Caki2 (cell line): ENCODE measurements at regions not wholly inside any gene's neighbourhood (a gene's known extent, or its start where the extent isn't known, plus 50 kb on each side); places are given as distances from the start of the nearest gene placed in this dataset.

Experiments used
- DNase-seq: peaks from one replicate; pipeline ENCODE4 v3.0.0-alpha.2; 2015; ENCODE audit warnings: low read depth
- in situ Hi-C: cut with HindIII; loops from 2 replicates; pipeline ENCODE4 v1.10.0; 2016; ENCODE audit warnings: low sequenced_read_pairs, low pct_unique_long_range_greater_than_20kb, mixed read lengths

DNA sequence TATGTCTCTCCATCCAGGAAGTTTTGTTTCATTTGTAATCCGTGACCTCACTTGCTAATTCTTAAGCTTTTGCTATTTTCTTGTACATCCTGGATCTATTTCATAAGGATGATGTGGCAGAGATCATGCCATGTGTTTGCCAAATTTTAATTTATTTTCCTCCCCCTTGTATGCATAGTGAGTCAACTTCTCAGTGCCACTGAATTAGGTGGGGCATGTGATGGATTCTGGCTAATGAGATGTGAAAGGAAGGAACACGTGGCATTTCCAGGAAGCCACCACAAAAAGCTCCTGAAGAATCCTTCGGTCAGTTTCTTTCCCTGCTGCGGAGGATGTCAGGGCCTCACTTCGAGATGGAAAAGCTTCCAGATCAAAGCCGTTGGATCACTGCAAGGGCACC is 86.2 kb upstream of the PRL start:
- in situ Hi-C loops = no loop called here
- DNase-seq = peak; percentile 3

DNA sequence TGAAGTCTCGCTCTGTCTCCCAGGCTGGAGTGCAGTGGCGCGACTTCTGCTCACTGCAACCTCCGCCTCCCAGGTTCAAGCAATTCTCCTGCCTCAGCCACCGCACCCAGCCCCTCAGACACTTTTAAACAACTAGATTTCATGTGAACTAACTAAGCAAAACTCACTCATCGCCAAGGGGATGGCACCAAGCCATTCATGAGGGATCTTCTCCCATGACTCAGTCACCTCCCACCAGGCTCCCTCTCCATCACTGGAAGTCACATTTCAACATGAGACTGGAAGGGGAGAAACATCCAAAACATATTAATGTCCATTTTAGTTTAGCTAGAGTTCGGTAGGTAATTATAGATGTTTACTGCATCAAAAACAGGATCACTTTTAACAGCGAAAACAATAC is 95.9 kb upstream of the PRL start:
- no peak for DNase-seq
- in situ Hi-C loops = no loop called here

DNA sequence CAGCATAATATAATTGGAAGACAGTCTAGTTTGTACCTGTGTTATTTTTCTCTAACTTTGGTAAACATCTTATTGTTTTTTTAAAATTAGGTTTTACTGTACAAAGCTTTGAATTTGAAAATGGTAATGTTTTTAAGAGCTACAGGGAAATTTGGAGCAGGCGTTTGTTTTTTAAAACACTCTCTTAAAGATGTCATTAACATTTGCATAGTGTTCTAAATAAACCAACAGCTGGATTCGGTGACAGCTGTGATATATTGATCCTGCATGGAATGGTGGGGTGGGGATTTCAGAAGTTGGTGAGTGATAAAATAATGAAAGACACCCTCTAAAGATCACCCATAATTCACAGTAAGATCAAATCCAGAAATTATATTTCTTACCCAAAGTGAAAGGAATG is 97.9 kb upstream of the PRL start:
- DNase-seq = no peak
- in situ Hi-C loops = no loop called here

DNA sequence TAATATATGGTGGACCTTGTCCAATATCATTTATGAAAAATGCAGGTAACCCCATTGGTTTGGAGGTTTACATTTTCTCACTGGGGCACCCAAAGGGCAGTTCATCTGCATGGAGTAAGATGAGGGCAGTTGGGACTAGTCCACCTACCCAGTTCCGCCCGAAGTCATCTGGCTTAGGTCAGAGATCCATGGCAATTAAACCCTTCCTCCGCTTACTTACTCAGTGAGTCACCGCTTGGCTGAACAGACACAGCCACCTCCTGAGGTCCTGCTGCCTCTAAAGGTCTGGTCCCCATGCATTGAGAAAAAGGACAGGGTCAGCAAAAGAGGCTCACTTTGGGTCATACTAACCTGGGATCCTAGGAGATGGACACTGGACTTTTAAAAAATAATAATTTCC is 102.9 kb upstream of the PRL start:
- DNase-seq = peak; percentile 34
- in situ Hi-C loops = no loop called here

DNA sequence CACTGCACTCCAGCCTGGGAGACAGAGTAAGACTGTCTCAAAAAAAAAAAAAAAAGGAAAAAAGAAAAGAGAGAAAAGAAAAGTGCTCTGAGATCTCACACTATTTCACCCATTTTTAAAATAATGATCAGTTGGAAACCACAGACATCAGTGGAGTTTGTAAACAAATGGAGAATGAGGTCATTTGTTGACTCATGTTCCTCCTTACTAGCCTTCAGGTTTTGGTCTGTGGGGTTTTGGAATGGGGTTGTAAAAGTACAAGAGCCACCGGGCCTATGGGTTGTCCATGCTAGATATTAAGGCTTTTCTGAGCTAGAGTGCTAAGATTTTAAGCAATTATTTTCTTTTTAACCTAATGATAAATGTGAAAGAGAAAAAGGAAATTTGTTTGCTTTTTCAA is 104.4 kb upstream of the PRL start:
- DNase-seq = no peak

GRCh38 chr6:22401932-22402331 is 105.1 kb upstream of the PRL start:
- in situ Hi-C loops = no loop called here

More for the DNA sequence above, 104.4 kb upstream of the PRL start:
- in situ Hi-C loops = no loop called here

DNA sequence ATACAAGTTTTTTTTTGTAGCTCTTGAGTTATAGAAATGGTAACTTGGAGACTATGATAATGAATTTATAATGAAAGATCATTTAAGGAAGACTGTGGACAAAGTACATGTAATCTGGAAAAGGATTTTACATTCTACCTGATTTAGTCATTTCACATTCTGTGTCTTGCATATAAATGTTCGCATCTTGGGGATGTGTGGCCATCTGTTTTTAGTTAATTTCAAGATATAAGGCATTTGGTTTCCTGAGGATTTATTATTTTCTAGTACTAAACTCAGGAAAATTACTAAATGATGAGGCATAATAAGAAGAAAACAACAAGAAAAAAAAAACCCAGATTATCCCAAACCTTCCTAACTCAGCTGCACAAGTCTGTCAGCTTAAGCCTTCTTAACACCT is 112.7 kb upstream of the PRL start:
- in situ Hi-C loops = no loop called here
- DNase-seq = no peak

More at GRCh38 chr6:22401932-22402331, 105.1 kb upstream of the PRL start:
- DNase-seq = no peak

DNA sequence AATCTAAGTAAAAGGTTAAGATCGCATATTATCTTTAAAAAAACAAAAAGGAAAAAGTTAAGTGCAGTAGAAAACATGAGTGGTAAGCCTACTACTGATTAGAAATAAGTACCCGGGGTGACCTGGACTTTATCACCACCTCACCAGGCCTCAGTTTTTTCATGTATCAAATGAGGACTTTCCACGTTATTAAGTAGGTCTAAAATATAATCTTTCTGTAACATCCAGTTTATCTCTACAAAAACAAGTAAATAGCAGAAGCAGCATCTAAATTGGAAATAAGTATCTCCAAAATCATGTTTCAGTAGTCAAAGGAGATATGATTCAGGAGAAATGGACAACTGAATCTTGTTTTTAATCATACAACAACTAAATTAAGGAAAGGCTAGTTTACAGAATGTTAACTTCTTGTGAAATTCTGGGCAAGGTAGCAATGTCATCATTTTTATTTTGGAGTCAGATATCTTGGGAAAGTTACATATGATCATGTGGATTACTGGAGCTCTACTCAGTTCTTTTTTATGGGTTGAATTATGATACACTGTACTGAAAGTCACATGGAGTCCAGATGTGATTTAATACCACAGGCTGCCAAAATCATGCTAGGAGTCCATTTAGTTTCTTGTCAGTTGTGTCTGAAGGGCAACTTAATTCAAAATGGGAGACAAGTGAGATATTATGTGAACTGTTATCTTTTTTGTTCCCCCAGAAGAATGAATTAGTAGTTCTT is 114.7 kb upstream of the PRL start:
- in situ Hi-C loops = no loop called here
- no peak for DNase-seq

DNA sequence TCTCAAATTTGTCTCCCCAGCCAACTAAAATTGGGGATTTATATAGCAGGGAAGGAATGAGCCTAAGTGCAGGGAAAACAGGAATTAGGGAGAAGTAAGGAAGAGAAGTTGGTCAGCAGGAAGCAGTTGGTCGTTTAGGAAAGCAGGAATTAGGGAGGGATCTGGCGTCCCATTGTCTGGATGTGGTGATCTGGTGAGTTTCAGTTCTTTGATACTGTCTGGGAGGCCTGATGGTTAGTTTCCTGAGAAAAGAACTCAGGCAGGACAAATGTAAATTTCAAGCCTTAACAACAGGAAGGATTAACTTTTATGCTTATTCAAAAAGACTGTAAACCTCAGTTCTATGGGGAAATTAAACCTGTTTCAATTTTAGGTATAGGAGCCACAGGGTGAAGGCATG is 116.2 kb upstream of the PRL start:
- in situ Hi-C loops = no loop called here
- DNase-seq = no peak

DNA sequence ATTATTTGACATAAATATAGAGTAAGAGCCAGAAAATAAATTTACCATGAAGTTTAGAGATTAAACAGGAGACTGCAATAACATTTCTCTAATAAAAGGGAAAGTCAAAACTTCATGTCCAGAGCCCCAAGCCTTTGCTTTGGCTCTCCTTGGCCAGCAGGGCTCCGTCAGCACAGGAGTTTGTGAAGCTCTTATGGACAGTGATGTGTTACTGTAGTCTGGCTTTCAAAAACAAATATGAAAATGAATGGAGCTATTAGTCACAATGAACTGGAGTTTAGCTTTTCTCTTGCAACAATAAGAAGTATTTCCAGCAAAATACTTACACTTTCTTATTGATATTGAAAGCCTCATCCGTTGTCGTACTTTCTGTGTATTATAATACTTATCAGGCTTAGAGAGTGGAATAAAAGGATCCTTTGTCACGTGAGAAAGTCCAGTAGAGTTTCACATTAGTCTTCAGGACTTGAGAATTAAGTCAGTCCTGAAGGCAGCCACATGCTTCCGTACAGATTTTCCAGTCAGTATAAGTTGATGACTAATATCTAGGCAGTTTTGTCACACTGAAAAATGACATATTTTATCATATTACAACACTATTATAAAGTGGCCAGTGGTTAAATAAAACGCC is 117.0 kb upstream of the PRL start:
- in situ Hi-C loops = no loop called here
- no peak for DNase-seq

GRCh38 chr6:22418714-22419113 is 121.9 kb upstream of the PRL start:
- in situ Hi-C loops = no loop called here
- no peak for DNase-seq

- no peak for DNase-seq
- in situ Hi-C loops = no loop called here
Measured at GRCh38 chr6:22421198-22421597, 124.4 kb upstream of the PRL start.

- in situ Hi-C loops = no loop called here
- no peak for DNase-seq
Measured at GRCh38 chr6:22424196-22424595, 127.4 kb upstream of the PRL start.

DNA sequence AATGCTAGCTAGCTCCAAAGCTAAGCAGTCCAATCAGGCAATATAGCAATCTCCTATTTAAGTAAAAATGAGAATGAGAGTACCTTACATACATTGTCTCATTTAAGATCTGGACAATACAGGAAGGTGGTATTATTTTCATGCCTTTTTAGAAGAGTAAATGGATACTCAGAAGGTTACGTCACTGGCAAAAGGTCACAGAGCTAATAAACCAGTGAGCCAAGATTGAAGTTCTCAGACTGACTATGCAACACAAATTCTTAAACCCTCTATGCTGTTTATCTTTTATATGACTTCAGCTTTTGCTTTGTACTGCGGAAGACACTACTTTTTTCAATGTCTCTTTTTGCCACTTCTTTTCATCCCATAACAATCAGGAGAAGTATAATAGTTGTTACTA is 135.2 kb upstream of the PRL start:
- in situ Hi-C loops = no loop called here
- DNase-seq = no peak

- DNase-seq = no peak
- in situ Hi-C loops = no loop called here
Measured at GRCh38 chr6:22433745-22434144, 135.6 kb upstream of the HDGFL1 start.

DNA sequence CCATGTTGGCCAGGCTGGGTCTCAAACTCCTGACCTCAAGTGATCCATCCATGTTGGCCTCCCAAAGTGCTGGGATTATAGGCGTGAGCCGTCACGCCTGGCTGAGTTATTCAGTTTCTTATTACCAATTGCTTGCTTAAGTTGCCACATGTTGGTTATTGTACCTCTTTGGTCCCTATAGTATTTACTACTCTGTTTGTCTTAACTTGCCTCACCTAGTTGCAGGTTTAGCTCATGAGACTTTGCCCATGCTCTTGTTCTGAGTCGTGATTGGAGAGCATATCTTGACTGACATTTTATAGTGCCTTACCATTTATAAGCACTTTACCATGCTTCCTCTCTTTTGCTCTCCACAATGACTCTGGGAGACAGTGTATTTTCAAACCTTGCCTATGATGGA is 134.2 kb upstream of the HDGFL1 start:
- DNase-seq = no peak
- in situ Hi-C loops = no loop called here

DNA sequence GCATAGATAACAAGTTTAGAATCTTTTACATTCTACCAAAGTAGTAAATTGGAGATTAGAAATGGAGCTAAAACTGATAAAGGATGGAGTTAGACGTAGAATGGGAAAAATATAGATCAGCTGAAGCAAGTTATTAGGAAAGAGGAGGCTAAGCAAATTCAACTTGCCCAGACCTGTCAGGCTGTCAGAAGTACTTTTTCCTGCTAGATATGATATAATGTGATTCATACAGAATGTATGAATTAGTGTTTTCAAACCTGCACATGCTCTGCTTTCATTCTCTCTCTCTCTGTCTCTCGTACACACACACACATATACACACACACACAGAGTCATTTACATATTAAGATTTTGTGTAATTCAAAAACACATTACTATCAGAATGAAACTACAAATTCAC is 133.2 kb upstream of the HDGFL1 start:
- no peak for DNase-seq
- in situ Hi-C loops = no loop called here

DNA sequence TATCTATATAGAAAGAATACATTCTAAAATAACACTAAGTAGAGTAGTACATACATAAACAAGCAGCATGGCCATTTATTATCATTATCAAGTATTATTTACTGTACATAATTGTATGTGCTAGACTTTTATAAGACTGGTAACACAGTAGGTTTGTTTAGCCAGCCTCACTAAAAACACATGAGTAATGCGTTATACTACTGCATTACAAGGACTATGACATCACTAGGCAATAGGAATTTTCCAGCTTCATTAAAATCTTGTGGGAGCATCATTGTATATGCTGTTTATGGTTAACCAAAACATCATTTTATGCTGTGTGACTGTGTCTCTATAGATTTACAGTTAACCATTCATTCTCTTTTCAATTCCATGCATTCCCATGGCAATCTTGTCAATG is 131.7 kb upstream of the HDGFL1 start:
- in situ Hi-C loops = no loop called here
- DNase-seq = no peak

DNA sequence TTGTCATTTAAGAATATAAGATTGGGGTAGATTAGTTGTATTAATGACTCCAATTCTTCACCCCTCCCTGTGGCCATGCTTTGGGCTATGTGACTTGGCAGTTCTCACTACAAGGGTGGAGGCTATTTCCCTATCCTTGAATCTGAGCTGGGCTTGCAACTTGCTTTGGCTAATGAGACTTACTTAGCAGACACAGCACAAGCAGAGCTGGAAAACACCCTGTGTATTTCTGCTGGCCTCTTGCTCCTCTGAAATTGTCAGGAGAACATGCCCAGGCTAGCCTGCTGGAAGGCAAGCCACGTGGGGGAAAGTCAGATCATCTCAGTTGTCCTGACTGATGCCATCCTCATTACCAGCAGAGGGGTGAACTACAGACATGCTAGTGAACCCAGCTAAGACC is 126.5 kb upstream of the HDGFL1 start:
- DNase-seq = no peak
- in situ Hi-C loops = no loop called here

DNA sequence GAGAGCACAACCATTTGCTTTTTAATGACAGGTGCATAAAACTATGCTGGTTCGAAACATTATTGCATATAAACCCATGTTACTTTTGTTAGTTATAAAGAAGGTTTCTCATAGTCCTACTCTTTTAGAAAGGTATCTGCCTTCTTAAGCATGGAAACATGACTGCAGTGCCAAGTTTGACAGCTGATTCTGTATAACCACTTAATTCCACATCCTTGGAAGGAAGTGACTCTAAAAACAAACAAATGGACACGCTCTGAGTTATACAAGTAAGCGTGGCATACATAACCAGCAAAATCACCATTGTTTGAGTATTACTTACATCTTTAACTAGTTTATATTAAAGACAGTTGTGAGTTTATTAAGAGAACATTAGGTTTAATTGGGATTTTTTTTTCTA is 125.0 kb upstream of the HDGFL1 start:
- in situ Hi-C loops = no loop called here

More for the DNA sequence above, 125.0 kb upstream of the HDGFL1 start:
- DNase-seq = no peak
